ENCODE measurements at regions not wholly inside any gene's neighbourhood (a gene's known extent, or its start where the extent isn't known, plus 50 kb on each side); places are given as distances from the start of the nearest gene placed in this dataset.

GRCh38 chr2:219784178-219784577 lies 156.7 kb downstream of the SLC4A3 start:
- Histone ChIP-seq H3K36me3 (ENCODE audit: control insufficient read depth in 1 of 2, insufficient read depth in 2 of 2, low read depth in 1 of 2, low read length in 2 of 2) (no peaks in the 10 kb centered on the region), H3K23ac (ENCODE audit: low read length in 2 of 2) (no peak overlapping the region), H3K4me3 (ENCODE audit: insufficient read depth in 1 of 2, low read depth in 1 of 2, low read length in 2 of 2) (no peak overlapping the region), H2BK120ac (ENCODE audit: low read depth, low read length) (no peak overlapping the region), H4K91ac (ENCODE audit: low read length) (no peak overlapping the region), H3K9me3 (ENCODE audit: control insufficient read depth, low read length) (peaks cover 3% of the 10 kb centered on the region), H3K4ac (ENCODE audit: low read depth in 1 of 2, low read length in 2 of 2) (no peak overlapping the region), H3K14ac (ENCODE audit: low read length in 2 of 2) (no peak overlapping the region), H2AFZ (ENCODE audit: low read depth, low read length) (no peak overlapping the region), H3K4me2 (ENCODE audit: low read length, poor library complexity, severe bottlenecking) (no peak overlapping the region), H3K18ac (ENCODE audit: low read depth in 1 of 2, low read length in 2 of 2) (no peak overlapping the region), H3K9ac (ENCODE audit: low read length) (no peak overlapping the region), H3K27ac (ENCODE audit: low read length, poor library complexity, severe bottlenecking) (no peak overlapping the region), H2BK5ac (ENCODE audit: low read depth, low read length, poor library complexity, severe bottlenecking) (no peak overlapping the region), H3K4me1 (ENCODE audit: control insufficient read depth, insufficient read depth, low read depth, low read length) (no peaks in the 10 kb centered on the region), H2BK12ac (ENCODE audit: low read length in 2 of 2) (no peak overlapping the region), H2AK5ac (ENCODE audit: low read length, severe bottlenecking) (no peak overlapping the region), H3K79me1 (replicated peaks; ENCODE audit: low read length, poor library complexity, severe bottlenecking) (no peaks in the 10 kb centered on the region), H3K27me3 (ENCODE audit: control insufficient read depth in 1 of 2, insufficient read depth in 1 of 2, low read length in 2 of 2) (peaks cover 0 to 11% of the 10 kb centered on the region in 2 experiments), H2BK15ac (ENCODE audit: low read depth, poor library complexity, severe bottlenecking) (no peak overlapping the region), H4K8ac (ENCODE audit: low read length) (no peak overlapping the region)
- no peak for DNase-seq
- 88% methylated on average over 6 of the region's 6 CpGs for WGBS

DNA sequence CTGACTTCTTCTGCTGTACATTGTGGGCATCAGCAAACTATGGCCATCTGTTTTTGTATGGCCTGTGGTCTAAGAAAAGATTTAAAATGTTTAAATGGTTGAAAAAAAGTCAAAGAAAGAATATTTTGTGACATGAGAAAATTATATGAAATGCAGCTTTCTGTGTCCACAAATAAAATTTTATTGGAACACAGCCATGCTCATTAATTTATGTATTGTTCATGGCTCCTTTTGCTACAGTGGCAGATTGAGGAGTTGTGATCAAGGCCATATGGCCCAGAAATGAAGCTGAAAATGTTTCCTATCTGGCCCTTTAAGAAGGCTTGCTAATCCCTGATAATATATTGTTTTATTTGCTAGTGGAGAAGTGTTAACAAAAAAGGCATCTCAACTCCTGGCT lies 162.0 kb downstream of the SLC4A3 start:
- Histone ChIP-seq H3K27ac (ENCODE audit: low read length, poor library complexity, severe bottlenecking) (no peak overlapping the region), H3K23ac (ENCODE audit: low read length in 2 of 2) (no peak overlapping the region), H4K91ac (ENCODE audit: low read length) (no peak overlapping the region), H3K4me3 (ENCODE audit: insufficient read depth in 1 of 2, low read depth in 1 of 2, low read length in 2 of 2) (no peak overlapping the region), H2AFZ (ENCODE audit: low read depth, low read length) (no peak overlapping the region), H3K36me3 (ENCODE audit: control insufficient read depth in 1 of 2, insufficient read depth in 2 of 2, low read depth in 1 of 2, low read length in 2 of 2) (no peaks in the 10 kb centered on the region), H2BK12ac (ENCODE audit: low read length in 2 of 2) (no peak overlapping the region), H3K27me3 (ENCODE audit: control insufficient read depth in 1 of 2, insufficient read depth in 1 of 2, low read length in 2 of 2) (peaks cover 0 to 8% of the 10 kb centered on the region in 2 experiments), H2BK15ac (ENCODE audit: low read depth, poor library complexity, severe bottlenecking) (no peak overlapping the region), H2BK120ac (ENCODE audit: low read depth, low read length) (no peak overlapping the region), H3K4me1 (ENCODE audit: control insufficient read depth, insufficient read depth, low read depth, low read length) (no peaks in the 10 kb centered on the region), H3K4ac (ENCODE audit: low read depth in 1 of 2, low read length in 2 of 2) (no peak overlapping the region), H3K4me2 (ENCODE audit: low read length, poor library complexity, severe bottlenecking) (no peak overlapping the region), H2BK5ac (ENCODE audit: low read depth, low read length, poor library complexity, severe bottlenecking) (no peak overlapping the region), H3K9ac (ENCODE audit: low read length) (no peak overlapping the region), H2AK5ac (ENCODE audit: low read length, severe bottlenecking) (no peak overlapping the region), H3K9me3 (ENCODE audit: control insufficient read depth, low read length) (peaks cover 3% of the 10 kb centered on the region), H3K79me1 (replicated peaks; ENCODE audit: low read length, poor library complexity, severe bottlenecking) (no peaks in the 10 kb centered on the region), H3K18ac (ENCODE audit: low read depth in 1 of 2, low read length in 2 of 2) (no peak overlapping the region), H3K14ac (ENCODE audit: low read length in 2 of 2) (no peak overlapping the region), H4K8ac (ENCODE audit: low read length) (no peak overlapping the region)
- DNase-seq, result no peak

GRCh38 chr2:219792446-219792845 lies 165.0 kb downstream of the SLC4A3 start:
- no peak overlapping the region for H2BK5ac ChIP-seq (ENCODE audit: low read depth, low read length, poor library complexity, severe bottlenecking)
- H3K4me2 ChIP-seq (ENCODE audit: low read length, poor library complexity, severe bottlenecking), result no peak overlapping the region
- no peak overlapping the region for H3K18ac ChIP-seq (ENCODE audit: low read depth in 1 of 2, low read length in 2 of 2)
- no peak overlapping the region for H3K4ac ChIP-seq (ENCODE audit: low read depth in 1 of 2, low read length in 2 of 2)
- H3K4me3 ChIP-seq (ENCODE audit: insufficient read depth in 1 of 2, low read depth in 1 of 2, low read length in 2 of 2), result no peak overlapping the region
- H2AK5ac ChIP-seq (ENCODE audit: low read length, severe bottlenecking), result no peak overlapping the region
- H4K91ac ChIP-seq (ENCODE audit: low read length), result no peak overlapping the region
- no peak overlapping the region for H3K9ac ChIP-seq (ENCODE audit: low read length)
- no peaks in the 10 kb centered on the region for H3K79me1 ChIP-seq (replicated peaks; ENCODE audit: low read length, poor library complexity, severe bottlenecking)
- H3K27me3 ChIP-seq (ENCODE audit: control insufficient read depth in 1 of 2, insufficient read depth in 1 of 2, low read length in 2 of 2), result no peaks in the 10 kb centered on the region
- WGBS, result 92% methylated on average over 3 of the region's 4 CpGs
- H3K4me1 ChIP-seq (ENCODE audit: control insufficient read depth, insufficient read depth, low read depth, low read length), result no peaks in the 10 kb centered on the region
- H2BK15ac ChIP-seq (ENCODE audit: low read depth, poor library complexity, severe bottlenecking), result no peak overlapping the region
- H3K14ac ChIP-seq (ENCODE audit: low read length in 2 of 2), result no peak overlapping the region
- no peaks in the 10 kb centered on the region for H3K36me3 ChIP-seq (ENCODE audit: control insufficient read depth in 1 of 2, insufficient read depth in 2 of 2, low read depth in 1 of 2, low read length in 2 of 2)
- no peak overlapping the region for H3K23ac ChIP-seq (ENCODE audit: low read length in 2 of 2)
- H2BK120ac ChIP-seq (ENCODE audit: low read depth, low read length), result no peak overlapping the region
- H2BK12ac ChIP-seq (ENCODE audit: low read length in 2 of 2), result no peak overlapping the region
- H4K8ac ChIP-seq (ENCODE audit: low read length), result no peak overlapping the region
- no peaks in the 10 kb centered on the region for H3K9me3 ChIP-seq (ENCODE audit: control insufficient read depth, low read length)
- no peak for DNase-seq
- H2AFZ ChIP-seq (ENCODE audit: low read depth, low read length), result no peak overlapping the region
- no peak overlapping the region for H3K27ac ChIP-seq (ENCODE audit: low read length, poor library complexity, severe bottlenecking)

DNA sequence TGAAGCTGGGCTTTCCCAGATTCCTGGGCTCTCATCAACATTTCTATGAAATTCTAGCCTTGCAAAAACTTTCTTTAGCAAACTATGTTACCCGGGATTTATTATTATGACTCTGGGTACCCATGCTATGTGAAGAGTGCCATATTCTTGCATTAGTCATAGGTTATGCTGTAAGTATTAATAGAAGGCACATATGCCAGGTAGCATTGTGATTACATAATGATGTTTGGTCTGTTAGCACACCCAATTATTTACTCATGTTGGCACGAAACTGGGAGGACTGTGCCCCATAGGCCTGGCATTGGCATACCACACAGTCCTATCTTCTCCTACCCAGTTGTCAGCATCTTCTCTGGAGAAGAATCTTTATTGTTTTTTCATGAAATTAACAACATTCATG lies 171.0 kb downstream of the SLC4A3 start:
- Histone ChIP-seq H3K23ac (ENCODE audit: low read length in 2 of 2) (no peak overlapping the region), H3K27me3 (ENCODE audit: control insufficient read depth in 1 of 2, insufficient read depth in 1 of 2, low read length in 2 of 2) (no peaks in the 10 kb centered on the region), H3K4me2 (ENCODE audit: low read length, poor library complexity, severe bottlenecking) (no peak overlapping the region), H2BK5ac (ENCODE audit: low read depth, low read length, poor library complexity, severe bottlenecking) (no peak overlapping the region), H2AFZ (ENCODE audit: low read depth, low read length) (no peak overlapping the region), H3K27ac (ENCODE audit: low read length, poor library complexity, severe bottlenecking) (no peak overlapping the region), H2AK5ac (ENCODE audit: low read length, severe bottlenecking) (no peak overlapping the region), H3K9me3 (ENCODE audit: control insufficient read depth, low read length) (no peaks in the 10 kb centered on the region), H3K9ac (ENCODE audit: low read length) (no peak overlapping the region), H4K91ac (ENCODE audit: low read length) (no peak overlapping the region), H4K8ac (ENCODE audit: low read length) (no peak overlapping the region), H3K4me3 (ENCODE audit: insufficient read depth in 1 of 2, low read depth in 1 of 2, low read length in 2 of 2) (no peak overlapping the region), H3K14ac (ENCODE audit: low read length in 2 of 2) (no peak overlapping the region), H2BK120ac (ENCODE audit: low read depth, low read length) (no peak overlapping the region), H2BK15ac (ENCODE audit: low read depth, poor library complexity, severe bottlenecking) (no peak overlapping the region), H3K36me3 (ENCODE audit: control insufficient read depth in 1 of 2, insufficient read depth in 2 of 2, low read depth in 1 of 2, low read length in 2 of 2) (no peaks in the 10 kb centered on the region), H3K79me1 (replicated peaks; ENCODE audit: low read length, poor library complexity, severe bottlenecking) (no peaks in the 10 kb centered on the region), H2BK12ac (ENCODE audit: low read length in 2 of 2) (no peak overlapping the region), H3K4me1 (ENCODE audit: control insufficient read depth, insufficient read depth, low read depth, low read length) (no peaks in the 10 kb centered on the region), H3K4ac (ENCODE audit: low read depth in 1 of 2, low read length in 2 of 2) (no peak overlapping the region), H3K18ac (ENCODE audit: low read depth in 1 of 2, low read length in 2 of 2) (no peak overlapping the region)
- no peak for DNase-seq
- WGBS, result 100% methylated on average over 1 of the region's 2 CpGs

Measured in mesenchymal stem cell (in vitro differentiated cells and primary cell).